Panc1 (cell line): ENCODE measurements at regions not wholly inside any gene's neighbourhood (a gene's known extent, or its start where the extent isn't known, plus 50 kb on each side); places are given as distances from the start of the nearest gene placed in this dataset.

Source experiments
- ATAC-seq: fragments of 200-7000 bp; cut with Tn5 transposase; 2 replicates; pipeline ENCODE4 v1.9.1; 2020; ENCODE audit warnings: mild to moderate bottlenecking, moderate library complexity
- BruUV-seq: library from RNA; stranded (reverse); fragments of 400-500 nt; replicated peaks from 2 replicates; lab custom pipeline; 2021; lab: Mats Ljungman, UMichigan
- CTCF ChIA-PET: fragments of 300-600 bp; sonication (Branson Sonifier 250); formaldehyde crosslinking; loops from one replicate; lab custom pipeline; 2022; ENCODE audit warnings: antibody characterized with exemption; lab: Charles Lee
- POLR2A ChIA-PET: fragments of 300-600 bp; sonication (Branson Sonifier 250); formaldehyde crosslinking; loops from one replicate; lab custom pipeline; 2022; ENCODE audit warnings: antibody characterized with exemption; lab: Charles Lee
- DNase-seq: peaks from one replicate; pipeline ENCODE4 v3.0.0-alpha.2; 2010; ENCODE audit warnings: low read depth, low spot score
- H3K27ac ChIP-seq: 2 replicates; pipeline ENCODE4 v1.5.1; 2011; ENCODE audit warnings: mild to moderate bottlenecking, low read length, inconsistent platforms
- H3K27me3 ChIP-seq: fragments of 200-500 bp; sonication (Bioruptor generic); 2 replicates; pipeline ENCODE4 v1.6.0; 2014; ENCODE audit warnings: low read length, inconsistent platforms; ENCODE audit not compliant: control insufficient read depth, insufficient read depth
- H3K36me3 ChIP-seq: fragments of 200-500 bp; sonication (Bioruptor generic); 2 replicates; pipeline ENCODE4 v1.5.1; 2014; ENCODE audit warnings: inconsistent platforms, mild to moderate bottlenecking, low read length, moderate library complexity; ENCODE audit not compliant: control insufficient read depth, insufficient read depth
- H3K4me1 ChIP-seq: 2 replicates; pipeline ENCODE4 v1.5.1; 2011; ENCODE audit warnings: inconsistent platforms, mild to moderate bottlenecking, low read length, moderate library complexity; ENCODE audit not compliant: control insufficient read depth, insufficient read depth
- H3K4me3 ChIP-seq, 2 experiments: 2 replicates each; pipeline ENCODE4 v1.5.1; 2011 to 2012; ENCODE audit warnings: low read depth in 2 of 2, low read length in 2 of 2, mild to moderate bottlenecking in 2 of 2, inconsistent platforms in 1 of 2, moderate library complexity in 1 of 2
- H3K9me3 ChIP-seq: fragments of 200-500 bp; sonication (Bioruptor generic); 2 replicates; pipeline ENCODE4 v1.5.1; 2014; ENCODE audit warnings: low read depth, mild to moderate bottlenecking, inconsistent platforms, low read length, moderate library complexity; ENCODE audit not compliant: control insufficient read depth, insufficient read depth
- CTCF ChIP-seq: fragments of 450-650 bp; IDR thresholded peaks from 2 replicates; pipeline ENCODE4 v1.5.1; 2017; ENCODE audit warnings: mild to moderate bottlenecking
- POLR2AphosphoS5 ChIP-seq: IDR thresholded peaks from 2 replicates; pipeline ENCODE4 v1.6.1; 2012; ENCODE audit warnings: mild to moderate bottlenecking, low read depth, low read length, moderate library complexity
- REST ChIP-seq, 2 experiments: IDR thresholded peaks; 2 replicates each; pipeline ENCODE4 v1.6.1; 2011 to 2012; ENCODE audit warnings: low read depth in 2 of 2, control low read depth in 1 of 2, low read length in 1 of 2, mild to moderate bottlenecking in 1 of 2, moderate library complexity in 1 of 2; ENCODE audit not compliant: insufficient read depth in 1 of 2
- SIN3A ChIP-seq: IDR thresholded peaks from 2 replicates; pipeline ENCODE4 v1.6.1; 2012; ENCODE audit warnings: low read depth, mild to moderate bottlenecking, low read length, moderate library complexity, borderline replicate concordance; ENCODE audit not compliant: insufficient read depth
- TCF7L2 ChIP-seq: IDR thresholded peaks from 2 replicates; pipeline ENCODE4 v1.6.1; 2011; ENCODE audit warnings: mild to moderate bottlenecking, low read depth, low read length, inconsistent platforms
- in situ Hi-C: cut with HindIII; loops from 2 replicates; pipeline ENCODE4 v1.10.0; 2016; ENCODE audit warnings: low sequenced_read_pairs, low pct_unique_long_range_greater_than_20kb
- intact Hi-C: fragments of 100-400 bp; cut with micrococcal nuclease; formaldehyde crosslinking; loops from one replicate; pipeline ENCODE4 v1.10.0; 2022; ENCODE audit not compliant: unreplicated experiment

- DNase-seq (no peak), ATAC-seq (no peak)
- in situ Hi-C loops (no loop called here), intact Hi-C loops (no loop called here)
- Histone ChIP-seq H3K4me3 (no peak overlapping the region), H3K4me1 (no peaks in the 10 kb centered on the region), H3K36me3 (no peaks in the 10 kb centered on the region), H3K27me3 (no peaks in the 10 kb centered on the region), H3K27ac (no peak overlapping the region), H3K9me3 (no peaks in the 10 kb centered on the region)
- no peak for TF ChIP-seq REST (IDR thresholded peaks at IDR 0.05; ENCODE audit: insufficient read depth in 1 of 2, low read depth in 2 of 2, low read length in 1 of 2)
- TF ChIP-seq SIN3A, result no peak
- TF ChIP-seq CTCF, result no peak
- TF ChIP-seq TCF7L2, result no peak
- no peak for TF ChIP-seq POLR2AphosphoS5
- POLR2A ChIA-PET, result no interaction called here
- BruUV-seq, result no TSS peak
- CTCF ChIA-PET, result no interaction called here
Measured at GRCh38 chr10:59036311-59037017, 140.0 kb upstream of the PHYHIPL start.

GRCh38 chr10:59037018-59037389, 139.4 kb upstream of the PHYHIPL start:
- no TSS peak for BruUV-seq
- no peaks in the 10 kb centered on the region for H3K27me3 ChIP-seq
- TF ChIP-seq SIN3A (no peak), POLR2AphosphoS5 (no peak), CTCF (no peak), REST (IDR thresholded peaks at IDR 0.05; ENCODE audit: insufficient read depth in 1 of 2, low read depth in 2 of 2, low read length in 1 of 2) (no peak), TCF7L2 (no peak)
- no peaks in the 10 kb centered on the region for H3K9me3 ChIP-seq
- no peak overlapping the region for H3K4me3 ChIP-seq
- DNase-seq (no peak), ATAC-seq (no peak)
- H3K27ac ChIP-seq, result no peak overlapping the region
- intact Hi-C loops (no loop called here), in situ Hi-C loops (no loop called here)
- CTCF ChIA-PET, result no interaction called here
- H3K4me1 ChIP-seq, result no peaks in the 10 kb centered on the region
- no peaks in the 10 kb centered on the region for H3K36me3 ChIP-seq
- POLR2A ChIA-PET, result no interaction called here
